Left ventricle myocardium superior (tissue), 1 donor: ENCODE measurements at regions not wholly inside any gene's neighbourhood (a gene's known extent, or its start where the extent isn't known, plus 50 kb on each side); places are given as distances from the start of the nearest gene placed in this dataset.
"Not testable (repeated sequence)": the region's sequence is repeated elsewhere in the genome, so short reads cannot be mapped to it uniquely, and the experiment has no call there.

Source experiments
- ATAC-seq: fragments of 200-7000 bp; cut with Tn5 transposase; one replicate; pipeline ENCODE4 v1.9.1; 2020; ENCODE audit warnings: mild to moderate bottlenecking, moderate library complexity
- DNase-seq: peaks from one replicate; pipeline ENCODE4 v3.0.0-alpha.2; 2020
- intact Hi-C: fragments of 100-400 bp; cut with micrococcal nuclease; formaldehyde crosslinking; loops from one replicate; pipeline ENCODE4 v1.11.0; 2022
- donor health status: DM: no; HTN: yes; CAD: no; lungs with severe emphysema.

GRCh38 chr17:11182430-11182829 is 58.6 kb upstream of the SHISA6 start:
- intact Hi-C loops, result no loop called here
- peak; percentile 27 for ATAC-seq
- no peak for DNase-seq

- DNase-seq (no peak), ATAC-seq (no peak)
- intact Hi-C loops, result no loop called here
These were observed 62.4 kb upstream of the SHISA6 start for GRCh38 chr17:11178581-11178980.

- intact Hi-C loops, result no loop called here
- ATAC-seq, result no peak
These were observed 63.7 kb upstream of the SHISA6 start for GRCh38 chr17:11177340-11177739.

GRCh38 chr17:11176549-11176948 is 64.5 kb upstream of the SHISA6 start:
- DNase-seq (peak; percentile 27), ATAC-seq (peak; percentile 63)
- intact Hi-C loops, result no loop called here

More at GRCh38 chr17:11177340-11177739, 63.7 kb upstream of the SHISA6 start:
- DNase-seq, result no peak

GRCh38 chr17:11170881-11171280 is 70.1 kb upstream of the SHISA6 start:
- no peak for DNase-seq
- ATAC-seq, result no peak
- intact Hi-C loops, result no loop called here

GRCh38 chr17:11151818-11152425 is 89.1 kb upstream of the SHISA6 start:
- ATAC-seq, result no peak
- no peak for DNase-seq
- intact Hi-C loops, result no loop called here

- ATAC-seq, DNase-seq, intact Hi-C loops: not testable (repeated sequence)
These were observed 90.0 kb upstream of the SHISA6 start for GRCh38 chr17:11150906-11151511.

- intact Hi-C loops, result no loop called here
- DNase-seq (no peak), ATAC-seq (peak; percentile 48)
These were observed 96.4 kb upstream of the SHISA6 start for GRCh38 chr17:11144358-11145233.

- no peak for DNase-seq
- no peak for ATAC-seq
- intact Hi-C loops, result no loop called here
These were observed 98.8 kb upstream of the SHISA6 start for GRCh38 chr17:11142231-11142630.

GRCh38 chr17:11140501-11140900 is 100.5 kb upstream of the SHISA6 start:
- intact Hi-C loops, result no loop called here
- no peak for ATAC-seq
- no peak for DNase-seq

GRCh38 chr17:11140043-11140442 is 101.0 kb upstream of the SHISA6 start:
- intact Hi-C loops, result no loop called here
- ATAC-seq (peak; percentile 73), DNase-seq (peak; percentile 30)

GRCh38 chr17:11138023-11138422 is 103.0 kb upstream of the SHISA6 start:
- ATAC-seq (no peak), DNase-seq (no peak)
- intact Hi-C loops, result no loop called here

- DNase-seq, result no peak
- intact Hi-C loops, result no loop called here
These were observed 105.2 kb upstream of the SHISA6 start for GRCh38 chr17:11135819-11136218.

GRCh38 chr17:11130367-11130766 is 110.6 kb upstream of the SHISA6 start:
- no peak for ATAC-seq
- intact Hi-C loops, result no loop called here
- no peak for DNase-seq

More at GRCh38 chr17:11135819-11136218, 105.2 kb upstream of the SHISA6 start:
- no peak for ATAC-seq

GRCh38 chr17:11122908-11123307 is 118.1 kb upstream of the SHISA6 start:
- ATAC-seq, result no peak
- DNase-seq, result peak; percentile 24
- intact Hi-C loops, result no loop called here

- intact Hi-C loops, result no loop called here
- ATAC-seq (no peak), DNase-seq (no peak)
These were observed 119.5 kb upstream of the SHISA6 start for GRCh38 chr17:11121341-11121985.

GRCh38 chr17:11109106-11109505 is 131.9 kb upstream of the SHISA6 start:
- DNase-seq, result no peak
- intact Hi-C loops, result no loop called here
- no peak for ATAC-seq

- ATAC-seq (no peak), DNase-seq (no peak)
- intact Hi-C loops, result no loop called here
These were observed 135.9 kb upstream of the SHISA6 start for GRCh38 chr17:11105141-11105540.

GRCh38 chr17:11097121-11097520 is 143.9 kb upstream of the SHISA6 start:
- no peak for DNase-seq
- no peak for ATAC-seq
- intact Hi-C loops, result no loop called here

- intact Hi-C loops, result no loop called here
- DNase-seq (no peak), ATAC-seq (no peak)
These were observed 146.7 kb upstream of the SHISA6 start for GRCh38 chr17:11094331-11094730.
